HL-60 (cell line): ENCODE measurements at regions not wholly inside any gene's neighbourhood (a gene's known extent, or its start where the extent isn't known, plus 50 kb on each side); places are given as distances from the start of the nearest gene placed in this dataset.
"Not testable (repeated sequence)": the region's sequence is repeated elsewhere in the genome, so short reads cannot be mapped to it uniquely, and the experiment has no call there.

Source experiments
- CTCF ChIP-seq: IDR thresholded peaks from one replicate; pipeline ENCODE4 v1.5.1; 2011; ENCODE audit warnings: low read length, control low read depth, inconsistent platforms; ENCODE audit not compliant: insufficient read depth
- POLR2AphosphoS5 ChIP-seq: IDR thresholded peaks from 2 replicates; pipeline ENCODE4 v1.6.1; 2012; ENCODE audit warnings: low read depth
- REST ChIP-seq: IDR thresholded peaks from 2 replicates; pipeline ENCODE4 v1.6.1; 2012; ENCODE audit warnings: low read depth; ENCODE audit not compliant: insufficient replicate concordance

- TF ChIP-seq CTCF, POLR2AphosphoS5, REST: not testable (repeated sequence)
Measured at GRCh38 chr4:13700858-13701140, 73.3 kb upstream of the BOD1L1 start.
